ENCODE measurements at regions not wholly inside any gene's neighbourhood (a gene's known extent, or its start where the extent isn't known, plus 50 kb on each side); places are given as distances from the start of the nearest gene placed in this dataset.

- TF ChIP-seq POLR2A (IDR thresholded peaks at IDR 0.05): no peak
- TF ChIP-seq, protein P1, sequence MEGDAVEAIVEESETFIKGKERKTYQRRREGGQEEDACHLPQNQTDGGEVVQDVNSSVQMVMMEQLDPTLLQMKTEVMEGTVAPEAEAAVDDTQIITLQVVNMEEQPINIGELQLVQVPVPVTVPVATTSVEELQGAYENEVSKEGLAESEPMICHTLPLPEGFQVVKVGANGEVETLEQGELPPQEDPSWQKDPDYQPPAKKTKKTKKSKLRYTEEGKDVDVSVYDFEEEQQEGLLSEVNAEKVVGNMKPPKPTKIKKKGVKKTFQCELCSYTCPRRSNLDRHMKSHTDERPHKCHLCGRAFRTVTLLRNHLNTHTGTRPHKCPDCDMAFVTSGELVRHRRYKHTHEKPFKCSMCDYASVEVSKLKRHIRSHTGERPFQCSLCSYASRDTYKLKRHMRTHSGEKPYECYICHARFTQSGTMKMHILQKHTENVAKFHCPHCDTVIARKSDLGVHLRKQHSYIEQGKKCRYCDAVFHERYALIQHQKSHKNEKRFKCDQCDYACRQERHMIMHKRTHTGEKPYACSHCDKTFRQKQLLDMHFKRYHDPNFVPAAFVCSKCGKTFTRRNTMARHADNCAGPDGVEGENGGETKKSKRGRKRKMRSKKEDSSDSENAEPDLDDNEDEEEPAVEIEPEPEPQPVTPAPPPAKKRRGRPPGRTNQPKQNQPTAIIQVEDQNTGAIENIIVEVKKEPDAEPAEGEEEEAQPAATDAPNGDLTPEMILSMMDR (IDR thresholded peaks at IDR 0.05): no peak
Measured at GRCh38 chr2:52956118-52956517, 811.5 kb upstream of the CHAC2 start.

Measured in Peyer's patch (tissue), 4 donors.